ENCODE measurements at regions not wholly inside any gene's neighbourhood (a gene's known extent, or its start where the extent isn't known, plus 50 kb on each side); places are given as distances from the start of the nearest gene placed in this dataset.
A peak's percentile ranks its signal among the peaks of the same experiment; 100 is the strongest.

DNA sequence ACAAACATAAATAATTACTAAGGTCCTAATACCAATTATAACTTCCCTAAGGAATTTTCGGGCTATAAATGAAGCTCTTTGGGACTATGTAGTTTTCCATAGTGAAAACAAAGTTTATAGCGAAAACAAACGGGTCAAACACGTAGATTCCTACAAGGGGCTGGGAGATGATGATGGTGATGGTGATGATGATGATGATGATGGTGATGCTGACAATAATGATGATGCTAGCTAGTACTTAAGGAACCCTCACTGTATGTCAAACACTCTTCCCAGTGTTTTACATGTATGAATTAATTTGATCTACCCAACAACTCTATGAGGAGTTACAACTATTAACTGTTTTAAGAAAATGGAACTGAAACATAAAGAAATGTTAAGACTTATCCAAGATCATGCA lies 63.7 kb upstream of the PIK3R1 start:
- H3K79me1 ChIP-seq (ENCODE audit: low read length): no peaks in the 10 kb centered on the region
- H3K9ac ChIP-seq (ENCODE audit: low read length): no peak overlapping the region

DNA sequence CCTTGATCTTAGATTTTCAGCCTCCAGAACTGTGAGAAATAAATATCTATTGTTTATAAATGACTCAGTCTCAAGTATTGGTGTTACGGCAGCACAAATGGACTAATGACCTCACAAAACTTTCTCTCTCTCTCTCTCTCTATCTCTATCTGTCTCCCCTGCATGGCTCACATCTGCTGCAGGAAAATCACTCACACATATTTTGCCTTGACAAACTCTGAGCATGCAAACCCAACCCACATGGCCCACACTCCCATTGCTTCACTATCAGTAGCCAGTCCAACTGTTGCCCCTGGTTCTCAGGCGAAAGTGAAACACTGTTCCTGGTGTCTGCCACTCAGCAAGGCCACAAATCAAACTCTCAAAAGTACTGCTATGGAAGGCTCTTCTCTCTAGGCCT lies 66.4 kb upstream of the PIK3R1 start:
- no peak overlapping the region for H2AFZ ChIP-seq (ENCODE audit: insufficient read depth, low read length, poor library complexity)
- H3K14ac ChIP-seq (ENCODE audit: low read length): no peak overlapping the region
- no peaks in the 10 kb centered on the region for H3K79me1 ChIP-seq (ENCODE audit: low read length)
- H2BK12ac ChIP-seq (ENCODE audit: low read length): no peak overlapping the region
- H4K12ac ChIP-seq (ENCODE audit: low read depth, low read length): no peak overlapping the region
- H3K27me3 ChIP-seq (ENCODE audit: insufficient read depth, low read length): no peaks in the 10 kb centered on the region
- peak; percentile 21 to 63 for DNase-seq
- no peak overlapping the region for H4K8ac ChIP-seq (ENCODE audit: low read depth, low read length)
- H3K23ac ChIP-seq (ENCODE audit: low read length): no peak overlapping the region
- H3K4ac ChIP-seq (ENCODE audit: low read depth, low read length): no peak overlapping the region
- no peak overlapping the region for H2AK5ac ChIP-seq (ENCODE audit: low read length)
- H2BK120ac ChIP-seq (ENCODE audit: insufficient read depth, low read length, poor library complexity): no peak overlapping the region
- no peaks in the 10 kb centered on the region for H3K79me2 ChIP-seq (ENCODE audit: control insufficient read depth, insufficient read depth, low read length, poor library complexity)
- no peaks in the 10 kb centered on the region for H3K9me3 ChIP-seq (ENCODE audit: insufficient read depth, low read depth, low read length)
- H3K27ac ChIP-seq (ENCODE audit: low read depth, low read length): no peak overlapping the region
- H3K4me2 ChIP-seq (ENCODE audit: low read length): no peak overlapping the region
- H3K9ac ChIP-seq (ENCODE audit: low read length): no peak overlapping the region
- no peaks in the 10 kb centered on the region for H3K36me3 ChIP-seq (ENCODE audit: control insufficient read depth in 1 of 2, insufficient read depth in 2 of 2, low read length in 2 of 2)
- H2BK5ac ChIP-seq (ENCODE audit: low read depth, low read length, poor library complexity): no peak overlapping the region
- no CpG with 5 or more reads among the region's 2 CpGs for WGBS (ENCODE audit: extremely low coverage, insufficient coverage, insufficient read length)
- H3K4me1 ChIP-seq (ENCODE audit: control insufficient read depth in 1 of 2, insufficient read depth in 2 of 2, low read length in 2 of 2): no peaks in the 10 kb centered on the region
- H4K91ac ChIP-seq (ENCODE audit: low read depth, low read length): no peak overlapping the region
- H3K4me3 ChIP-seq (ENCODE audit: low read depth, low read length): no peak overlapping the region
- H3K18ac ChIP-seq (ENCODE audit: low read length): no peak overlapping the region

More for the DNA sequence above, 63.7 kb upstream of the PIK3R1 start:
- no peak overlapping the region for H4K91ac ChIP-seq (ENCODE audit: low read depth, low read length)
- no peak overlapping the region for H3K27ac ChIP-seq (ENCODE audit: low read depth, low read length)
- H2BK5ac ChIP-seq (ENCODE audit: low read depth, low read length, poor library complexity): no peak overlapping the region
- H4K8ac ChIP-seq (ENCODE audit: low read depth, low read length): no peak overlapping the region
- no peak overlapping the region for H3K4me2 ChIP-seq (ENCODE audit: low read length)
- WGBS (ENCODE audit: extremely low coverage, insufficient coverage, insufficient read length): no CpG with 5 or more reads among the region's 4 CpGs
- no peaks in the 10 kb centered on the region for H3K9me3 ChIP-seq (ENCODE audit: insufficient read depth, low read depth, low read length)
- no peak overlapping the region for H3K18ac ChIP-seq (ENCODE audit: low read length)
- H3K23ac ChIP-seq (ENCODE audit: low read length): no peak overlapping the region
- no peak overlapping the region for H3K4ac ChIP-seq (ENCODE audit: low read depth, low read length)
- H3K4me1 ChIP-seq (ENCODE audit: control insufficient read depth in 1 of 2, insufficient read depth in 2 of 2, low read length in 2 of 2): no peaks in the 10 kb centered on the region
- H3K79me2 ChIP-seq (ENCODE audit: control insufficient read depth, insufficient read depth, low read length, poor library complexity): no peaks in the 10 kb centered on the region
- no peak overlapping the region for H4K12ac ChIP-seq (ENCODE audit: low read depth, low read length)
- no peak overlapping the region for H2AK5ac ChIP-seq (ENCODE audit: low read length)
- H3K14ac ChIP-seq (ENCODE audit: low read length): no peak overlapping the region
- H2BK12ac ChIP-seq (ENCODE audit: low read length): no peak overlapping the region
- no peaks in the 10 kb centered on the region for H3K27me3 ChIP-seq (ENCODE audit: insufficient read depth, low read length)
- no peak overlapping the region for H2AFZ ChIP-seq (ENCODE audit: insufficient read depth, low read length, poor library complexity)
- H2BK120ac ChIP-seq (ENCODE audit: insufficient read depth, low read length, poor library complexity): no peak overlapping the region
- H3K36me3 ChIP-seq (ENCODE audit: control insufficient read depth in 1 of 2, insufficient read depth in 2 of 2, low read length in 2 of 2): no peaks in the 10 kb centered on the region
- DNase-seq: no peak
- no peak overlapping the region for H3K4me3 ChIP-seq (ENCODE audit: low read depth, low read length)

DNA sequence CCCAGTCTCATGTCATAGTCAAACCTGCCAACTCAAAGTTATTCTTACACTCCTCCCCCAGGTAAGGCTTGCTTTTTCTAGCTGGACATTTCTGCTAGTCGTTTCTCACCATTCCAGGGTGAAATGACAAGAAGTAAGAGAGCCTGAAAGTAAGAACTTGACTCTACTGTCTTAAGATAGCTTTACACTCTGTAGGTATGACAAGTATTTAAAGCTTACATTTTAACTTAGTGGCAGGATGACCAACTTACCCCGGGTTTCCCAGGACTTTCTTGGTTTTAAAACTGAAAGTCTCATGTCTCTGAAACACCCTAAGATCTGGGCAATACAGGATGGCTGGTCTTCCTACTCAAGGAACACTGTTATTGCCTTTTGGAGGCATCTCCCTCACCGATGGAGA lies 67.5 kb upstream of the PIK3R1 start:
- H2BK5ac ChIP-seq (ENCODE audit: low read depth, low read length, poor library complexity): no peak overlapping the region
- no peak overlapping the region for H3K9ac ChIP-seq (ENCODE audit: low read length)
- no peak overlapping the region for H3K23ac ChIP-seq (ENCODE audit: low read length)
- H3K4me2 ChIP-seq (ENCODE audit: low read length): no peak overlapping the region
- DNase-seq: no peak
- no peak overlapping the region for H4K91ac ChIP-seq (ENCODE audit: low read depth, low read length)
- H4K8ac ChIP-seq (ENCODE audit: low read depth, low read length): no peak overlapping the region
- no peaks in the 10 kb centered on the region for H3K4me1 ChIP-seq (ENCODE audit: control insufficient read depth in 1 of 2, insufficient read depth in 2 of 2, low read length in 2 of 2)
- H3K14ac ChIP-seq (ENCODE audit: low read length): no peak overlapping the region
- no peaks in the 10 kb centered on the region for H3K79me2 ChIP-seq (ENCODE audit: control insufficient read depth, insufficient read depth, low read length, poor library complexity)
- no peak overlapping the region for H3K4me3 ChIP-seq (ENCODE audit: low read depth, low read length)
- WGBS (ENCODE audit: extremely low coverage, insufficient coverage, insufficient read length): no CpG with 5 or more reads among the region's 3 CpGs
- H3K27me3 ChIP-seq (ENCODE audit: insufficient read depth, low read length): no peaks in the 10 kb centered on the region
- no peak overlapping the region for H2AFZ ChIP-seq (ENCODE audit: insufficient read depth, low read length, poor library complexity)
- H3K36me3 ChIP-seq (ENCODE audit: control insufficient read depth in 1 of 2, insufficient read depth in 2 of 2, low read length in 2 of 2): no peaks in the 10 kb centered on the region
- no peaks in the 10 kb centered on the region for H3K9me3 ChIP-seq (ENCODE audit: insufficient read depth, low read depth, low read length)
- H3K27ac ChIP-seq (ENCODE audit: low read depth, low read length): no peak overlapping the region
- H4K12ac ChIP-seq (ENCODE audit: low read depth, low read length): no peak overlapping the region
- no peaks in the 10 kb centered on the region for H3K79me1 ChIP-seq (ENCODE audit: low read length)
- no peak overlapping the region for H2BK12ac ChIP-seq (ENCODE audit: low read length)
- no peak overlapping the region for H3K4ac ChIP-seq (ENCODE audit: low read depth, low read length)
- H3K18ac ChIP-seq (ENCODE audit: low read length): no peak overlapping the region
- no peak overlapping the region for H2AK5ac ChIP-seq (ENCODE audit: low read length)
- no peak overlapping the region for H2BK120ac ChIP-seq (ENCODE audit: insufficient read depth, low read length, poor library complexity)

DNA sequence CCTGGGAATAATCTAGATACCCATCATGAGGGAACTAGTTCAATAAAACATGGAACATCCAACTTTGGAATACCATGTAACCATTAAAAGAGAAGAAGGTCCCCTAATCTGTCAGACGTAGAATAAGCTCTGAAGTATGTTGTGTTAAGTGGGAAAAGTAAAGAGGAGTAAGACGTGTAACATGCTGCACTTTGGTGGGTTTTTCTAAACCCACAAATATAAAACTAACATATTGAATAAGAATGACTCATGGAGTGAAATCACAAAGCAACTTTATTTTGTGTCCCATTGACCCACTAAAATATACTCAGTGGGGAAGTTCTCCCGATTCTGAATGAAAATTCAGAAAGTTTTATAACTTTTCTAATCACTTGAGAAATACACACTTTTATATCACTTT lies 67.9 kb upstream of the PIK3R1 start:
- H2BK12ac ChIP-seq (ENCODE audit: low read length): no peak overlapping the region

More for the DNA sequence above, 67.9 kb upstream of the PIK3R1 start:
- Histone ChIP-seq H3K23ac (ENCODE audit: low read length) (no peak overlapping the region), H2AFZ (ENCODE audit: insufficient read depth, low read length, poor library complexity) (no peak overlapping the region), H3K18ac (ENCODE audit: low read length) (no peak overlapping the region), H3K9me3 (ENCODE audit: insufficient read depth, low read depth, low read length) (no peaks in the 10 kb centered on the region), H4K91ac (ENCODE audit: low read depth, low read length) (no peak overlapping the region), H4K8ac (ENCODE audit: low read depth, low read length) (no peak overlapping the region), H3K27me3 (ENCODE audit: insufficient read depth, low read length) (no peaks in the 10 kb centered on the region), H3K79me2 (ENCODE audit: control insufficient read depth, insufficient read depth, low read length, poor library complexity) (no peaks in the 10 kb centered on the region), H3K27ac (ENCODE audit: low read depth, low read length) (no peak overlapping the region), H3K4me1 (ENCODE audit: control insufficient read depth in 1 of 2, insufficient read depth in 2 of 2, low read length in 2 of 2) (no peaks in the 10 kb centered on the region), H2AK5ac (ENCODE audit: low read length) (no peak overlapping the region), H3K79me1 (ENCODE audit: low read length) (no peaks in the 10 kb centered on the region), H3K14ac (ENCODE audit: low read length) (no peak overlapping the region), H3K9ac (ENCODE audit: low read length) (no peak overlapping the region), H2BK120ac (ENCODE audit: insufficient read depth, low read length, poor library complexity) (no peak overlapping the region), H2BK5ac (ENCODE audit: low read depth, low read length, poor library complexity) (no peak overlapping the region), H3K4ac (ENCODE audit: low read depth, low read length) (no peak overlapping the region), H3K36me3 (ENCODE audit: control insufficient read depth in 1 of 2, insufficient read depth in 2 of 2, low read length in 2 of 2) (no peaks in the 10 kb centered on the region), H4K12ac (ENCODE audit: low read depth, low read length) (no peak overlapping the region), H3K4me2 (ENCODE audit: low read length) (no peak overlapping the region), H3K4me3 (ENCODE audit: low read depth, low read length) (no peak overlapping the region)
- WGBS (ENCODE audit: extremely low coverage, insufficient coverage, insufficient read length): no CpG with 5 or more reads among the region's 3 CpGs
- DNase-seq: no peak
